KG1 (cell line): ENCODE measurements at regions not wholly inside any gene's neighbourhood (a gene's known extent, or its start where the extent isn't known, plus 50 kb on each side); places are given as distances from the start of the nearest gene placed in this dataset.

ENCODE experiments used
- DNase-seq: peaks from one replicate; lab custom pipeline; 2025; lab: John Stamatoyannopoulos, UW

DNA sequence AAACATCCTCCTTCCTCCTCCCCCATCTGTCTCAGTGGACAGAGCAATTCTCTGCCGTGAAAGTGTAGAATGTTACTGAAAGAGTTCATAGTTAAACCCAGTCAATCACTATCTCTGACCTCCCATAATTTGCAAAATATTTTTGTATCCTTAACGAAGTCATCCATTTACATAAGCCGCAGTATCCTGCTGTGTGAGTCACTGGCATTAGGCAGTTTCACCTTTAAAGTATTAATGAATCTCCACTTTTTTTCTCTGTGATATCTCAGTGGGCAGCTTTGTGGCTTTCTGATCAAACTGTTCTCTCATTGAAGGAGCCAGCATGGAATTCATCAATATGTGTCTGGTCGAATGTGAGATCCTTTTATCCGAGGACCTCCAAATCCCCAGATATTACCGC, 678.6 kb upstream of the TENM3 start:
- no peak for DNase-seq

DNA sequence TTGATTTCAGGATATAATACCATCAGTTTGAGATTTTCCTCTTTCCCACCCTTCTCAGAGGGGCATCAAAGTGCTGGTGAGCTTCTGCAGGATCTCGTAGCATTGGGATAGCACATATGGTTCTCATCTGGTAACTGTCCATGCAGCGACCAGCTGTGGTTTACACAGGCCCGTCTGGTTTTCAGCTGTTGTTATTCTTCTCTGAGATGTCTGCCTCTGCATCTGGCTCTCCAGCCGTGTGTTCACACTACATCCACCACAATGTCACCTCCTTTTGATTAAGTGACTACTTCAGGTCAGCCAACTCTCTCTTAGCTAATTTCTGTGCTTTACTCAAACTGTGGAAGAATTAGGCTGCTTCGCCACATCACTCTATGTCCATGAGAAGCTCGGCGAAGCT, 676.7 kb upstream of the TENM3 start:
- no peak for DNase-seq

DNA sequence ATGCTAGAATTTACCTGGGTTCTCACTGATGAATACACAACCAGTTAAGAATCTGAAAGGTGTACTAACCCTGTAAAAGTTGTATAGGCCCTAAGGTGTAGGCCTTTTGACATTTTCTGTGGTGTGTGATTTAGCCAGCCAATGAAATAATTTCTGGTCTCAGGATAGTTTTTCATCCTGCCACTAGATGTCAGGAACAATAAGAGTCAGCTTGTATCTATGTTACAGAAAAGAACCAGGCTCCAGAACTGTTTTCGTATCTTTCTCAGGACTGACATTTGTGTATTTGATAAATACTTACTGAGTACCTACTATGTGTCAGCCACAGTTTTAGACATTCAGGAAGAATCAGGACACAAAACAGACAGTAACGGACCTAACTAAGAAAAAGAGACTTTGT, 673.6 kb upstream of the TENM3 start:
- peak; percentile 3 for DNase-seq

DNA sequence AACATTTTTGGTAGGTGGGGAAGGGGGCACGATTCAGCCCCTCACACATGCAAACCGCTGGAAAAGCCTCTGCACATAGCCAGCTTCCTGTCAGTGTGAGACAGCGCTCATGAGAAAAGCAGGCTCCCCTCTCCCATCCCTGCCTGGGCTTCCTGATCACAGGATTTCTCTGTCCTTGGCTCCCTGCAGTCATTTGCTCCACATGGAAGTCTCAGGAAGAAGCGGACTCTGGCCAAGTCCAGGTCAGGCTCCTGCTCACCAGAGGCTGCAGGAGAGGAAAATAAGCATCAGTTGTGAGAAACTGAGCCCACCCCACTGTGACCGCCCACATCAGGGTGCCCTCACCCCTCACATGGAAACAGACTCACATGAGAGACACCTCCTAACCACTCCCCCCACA, 664.3 kb upstream of the TENM3 start:
- no peak for DNase-seq

DNA sequence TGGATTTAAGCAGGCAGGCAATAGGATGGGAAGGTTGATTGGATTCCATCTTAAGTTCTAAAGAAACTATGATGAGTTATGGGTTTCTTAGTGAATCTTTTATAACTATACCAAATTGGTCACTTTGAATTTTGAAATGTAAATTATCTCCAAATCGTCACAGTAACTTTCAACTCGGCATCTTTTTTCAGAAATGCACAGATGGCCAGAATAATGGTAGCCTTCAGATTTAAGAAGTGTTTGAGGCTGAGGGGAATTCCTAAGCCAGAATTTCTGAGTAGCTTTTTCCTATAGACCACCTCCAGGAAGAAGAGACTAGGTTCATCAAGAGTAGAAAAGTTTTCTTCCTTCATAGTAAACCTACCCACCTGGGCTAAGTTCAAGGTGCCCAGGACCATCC, 663.7 kb upstream of the TENM3 start:
- DNase-seq = no peak

DNA sequence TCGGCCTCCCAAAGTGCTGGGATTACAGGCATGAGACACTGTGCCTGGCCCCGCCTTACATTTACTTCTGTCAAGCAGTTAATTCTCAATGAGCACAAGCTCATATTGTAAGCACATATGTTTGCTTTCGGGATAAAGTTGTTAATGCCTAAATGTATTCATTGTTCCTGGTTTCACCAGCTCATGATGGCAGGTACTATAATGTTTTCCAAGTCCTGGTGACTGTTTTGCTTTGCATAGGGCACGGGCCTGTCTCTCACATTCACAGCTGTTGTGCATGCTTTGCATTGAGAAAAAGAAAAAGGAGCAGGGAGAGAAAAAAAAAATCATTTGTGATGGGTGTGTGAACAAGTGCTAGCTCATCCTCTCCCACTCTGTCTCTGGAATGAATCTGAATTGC, 661.2 kb upstream of the TENM3 start:
- DNase-seq = no peak

DNA sequence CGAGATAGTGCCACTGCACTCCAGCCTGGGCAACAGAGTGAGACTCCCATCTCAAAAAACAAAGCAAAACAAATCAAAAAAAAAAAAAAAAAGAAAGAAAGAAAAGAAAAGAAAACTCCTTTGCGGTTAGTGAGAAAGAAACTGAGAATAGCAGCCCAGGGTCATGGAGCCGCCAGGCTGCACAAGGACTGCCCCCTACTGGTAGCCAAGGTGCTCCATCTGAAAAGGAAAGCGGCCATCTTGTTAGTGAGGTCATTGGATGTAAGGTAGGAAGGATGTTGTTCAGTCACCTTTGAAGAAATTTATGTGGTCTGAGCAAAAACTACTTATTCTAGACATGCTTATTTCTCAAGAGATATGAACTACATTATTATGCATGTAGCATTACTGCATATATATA, 660.6 kb upstream of the TENM3 start:
- no peak for DNase-seq

DNA sequence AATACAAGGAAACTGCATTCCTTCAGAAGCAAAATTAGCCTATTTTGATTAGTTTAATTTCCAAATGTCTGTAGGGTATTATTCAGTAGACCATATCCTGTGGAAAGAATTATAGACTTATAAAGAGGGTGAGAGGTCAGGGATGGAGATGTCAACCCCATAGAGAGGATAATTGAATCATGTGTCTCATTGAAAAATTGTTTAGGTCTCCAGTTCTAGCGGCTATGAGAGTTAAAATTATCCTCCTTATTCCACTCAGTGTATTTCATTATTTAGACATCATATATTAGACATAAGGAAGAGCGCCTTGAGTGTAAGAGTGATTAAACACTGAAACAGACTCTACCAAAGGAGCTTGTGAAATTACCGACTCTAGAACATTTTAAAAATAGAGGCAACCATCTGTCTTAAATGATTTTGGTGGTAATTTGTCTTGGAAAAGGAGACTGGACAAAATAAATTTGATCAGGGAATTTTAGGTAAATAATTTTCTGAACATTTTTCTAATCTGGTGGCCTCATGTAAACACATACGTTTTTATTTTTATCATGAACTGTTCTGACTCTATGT, 654.4 kb upstream of the TENM3 start:
- DNase-seq = no peak

DNA sequence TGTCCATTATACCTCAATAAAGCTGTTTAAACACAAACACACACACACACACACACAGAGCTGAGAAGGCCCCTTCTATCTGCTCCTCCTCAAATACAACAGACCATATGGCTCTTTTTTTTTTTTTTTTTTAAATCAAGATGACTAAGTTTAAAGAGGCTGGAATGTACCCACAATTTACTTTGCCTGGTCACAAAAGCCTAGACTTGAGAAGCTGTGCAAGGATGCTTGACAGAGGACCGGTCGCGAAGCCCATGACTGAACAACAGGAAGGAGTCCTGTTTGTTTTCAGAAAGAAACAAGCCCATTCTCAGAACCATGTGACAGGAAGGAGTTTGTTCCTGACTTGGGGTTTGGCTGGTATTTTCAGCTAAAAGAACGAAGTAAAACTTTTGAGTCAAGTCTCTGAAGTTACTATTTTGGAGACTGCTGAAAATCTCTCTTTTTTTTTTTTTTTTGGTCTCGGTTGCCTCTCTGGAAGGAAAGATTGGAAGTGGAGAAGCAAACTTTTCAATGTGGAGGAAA, 650.9 kb upstream of the TENM3 start:
- no peak for DNase-seq

DNA sequence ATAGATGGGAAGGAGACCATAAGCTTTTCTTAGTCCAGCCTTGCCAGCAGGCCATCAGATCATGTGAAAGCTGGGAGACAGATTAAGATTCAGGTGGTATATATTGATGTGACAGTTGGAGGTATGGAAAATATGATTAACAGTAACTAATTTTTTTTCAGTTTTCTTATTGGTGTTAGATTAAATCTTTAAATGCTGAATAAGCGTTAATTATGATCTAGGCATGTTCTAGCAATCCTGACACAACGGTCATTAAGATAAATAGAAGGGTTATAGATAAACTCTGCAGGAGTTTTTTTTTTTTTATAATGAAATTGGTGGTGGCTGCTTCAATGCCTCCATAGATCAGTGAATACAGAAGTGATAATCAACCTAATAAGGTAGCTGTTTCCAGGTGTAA, 649.5 kb upstream of the TENM3 start:
- no peak for DNase-seq

DNA sequence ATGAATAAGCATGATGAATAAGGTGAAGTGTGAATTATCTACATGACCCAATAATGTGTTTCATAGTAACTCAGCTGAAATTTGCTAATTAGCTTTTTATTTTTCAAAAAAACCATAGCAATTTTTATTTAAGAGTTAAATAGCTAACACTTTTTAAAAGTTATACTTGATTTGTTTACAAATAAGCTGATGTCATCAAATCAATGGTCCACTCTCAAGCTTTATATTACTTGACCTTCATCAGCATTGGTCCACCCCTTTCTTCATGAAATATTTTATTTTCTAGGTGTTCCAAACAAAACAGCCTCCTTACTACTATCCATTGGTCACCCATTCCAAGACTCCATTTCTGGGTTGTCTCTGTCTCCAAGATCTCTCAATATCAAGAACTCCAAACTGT, 649.0 kb upstream of the TENM3 start:
- DNase-seq = no peak

DNA sequence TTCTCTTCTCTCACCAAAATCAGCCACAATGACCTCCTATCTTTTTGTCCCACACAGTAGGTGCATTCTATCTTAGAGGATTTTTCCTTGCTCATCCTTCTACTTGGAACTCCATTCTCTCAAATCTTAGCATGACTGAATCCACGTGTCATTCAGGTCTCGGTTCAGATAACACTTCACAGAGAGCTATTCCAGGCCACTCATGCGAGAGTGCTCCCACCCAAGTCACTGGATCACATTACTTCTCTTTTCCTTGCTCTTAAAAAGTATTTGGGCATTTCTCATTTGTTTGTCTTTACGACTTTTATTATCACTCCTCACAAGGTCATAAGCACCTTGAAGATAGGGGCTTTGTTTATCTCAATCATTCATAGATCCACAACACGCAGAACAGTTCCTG, 647.5 kb upstream of the TENM3 start:
- DNase-seq = no peak

DNA sequence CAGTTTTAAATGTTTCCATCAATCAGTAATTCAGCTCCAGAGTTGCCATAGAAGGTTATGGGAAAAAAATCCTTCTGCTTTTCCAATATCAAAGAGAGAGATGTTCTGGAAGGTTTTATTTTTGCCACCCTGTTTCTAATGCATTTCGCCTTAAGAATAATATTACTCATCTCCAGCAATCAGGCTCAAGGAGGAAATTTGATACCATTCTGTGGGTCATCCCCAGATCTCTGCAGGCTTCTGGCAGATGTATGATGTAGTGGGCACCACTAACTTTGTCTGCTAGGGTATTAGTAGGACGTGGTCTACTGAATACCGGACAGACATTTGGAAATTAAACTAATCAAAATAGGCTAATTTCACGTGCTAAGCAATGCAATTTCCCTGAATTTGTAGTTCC, 645.4 kb upstream of the TENM3 start:
- no peak for DNase-seq

DNA sequence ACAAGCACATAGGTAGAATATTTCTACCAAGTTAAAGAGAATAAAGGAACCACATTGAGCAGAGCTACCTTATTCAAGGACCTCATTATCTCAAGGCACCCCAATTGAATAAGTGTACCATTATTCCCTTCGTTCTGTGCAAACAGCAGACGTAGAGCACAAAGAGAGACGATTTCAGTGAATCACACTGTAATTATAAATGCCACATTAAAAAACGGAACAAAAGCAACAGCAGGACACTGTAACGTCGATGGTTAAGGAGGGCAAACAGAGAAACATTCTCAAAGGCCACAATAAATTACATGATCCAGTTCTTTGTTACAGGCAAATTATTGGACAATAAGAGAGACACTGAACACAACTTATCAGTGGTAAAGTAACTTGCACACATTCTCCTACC, 644.1 kb upstream of the TENM3 start:
- DNase-seq = no peak

DNA sequence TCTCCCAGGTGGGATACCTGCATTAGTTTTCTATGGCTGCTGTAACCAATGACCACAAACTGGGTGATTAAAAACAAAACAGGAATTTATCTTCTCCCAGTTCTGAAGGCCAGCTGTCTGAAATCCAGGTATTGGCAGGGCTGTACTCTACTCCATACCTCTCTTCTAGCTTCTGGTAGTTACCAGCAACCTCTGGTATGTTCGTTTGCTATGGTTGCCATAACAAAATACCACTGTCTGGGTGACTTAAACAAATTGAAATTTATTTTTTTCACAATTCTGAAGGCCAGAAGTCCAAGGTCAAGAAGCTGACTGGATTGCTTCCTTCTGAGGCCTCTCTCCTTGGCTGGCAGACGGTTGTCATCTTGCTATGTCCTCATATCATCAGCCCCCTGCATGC, 642.1 kb upstream of the TENM3 start:
- no peak for DNase-seq

DNA sequence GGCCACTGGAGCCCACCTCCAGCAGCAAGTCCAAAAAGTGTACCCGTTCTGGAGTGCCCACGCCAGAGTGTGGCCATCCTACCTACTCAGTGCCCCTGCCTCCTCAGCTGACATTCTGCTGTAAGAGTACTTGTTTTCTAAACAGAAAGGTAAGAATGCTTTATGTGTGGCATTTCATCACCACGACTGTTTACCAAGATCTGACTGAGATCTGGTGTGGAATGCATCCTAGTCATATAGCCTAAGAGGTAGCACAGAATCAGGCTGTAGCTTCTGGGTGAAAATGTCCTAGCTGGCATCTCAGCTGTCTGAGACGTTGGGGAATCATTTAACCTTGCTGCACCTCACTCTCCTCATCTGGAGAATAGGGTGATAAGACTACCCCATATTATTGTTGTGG, 638.7 kb upstream of the TENM3 start:
- no peak for DNase-seq

DNA sequence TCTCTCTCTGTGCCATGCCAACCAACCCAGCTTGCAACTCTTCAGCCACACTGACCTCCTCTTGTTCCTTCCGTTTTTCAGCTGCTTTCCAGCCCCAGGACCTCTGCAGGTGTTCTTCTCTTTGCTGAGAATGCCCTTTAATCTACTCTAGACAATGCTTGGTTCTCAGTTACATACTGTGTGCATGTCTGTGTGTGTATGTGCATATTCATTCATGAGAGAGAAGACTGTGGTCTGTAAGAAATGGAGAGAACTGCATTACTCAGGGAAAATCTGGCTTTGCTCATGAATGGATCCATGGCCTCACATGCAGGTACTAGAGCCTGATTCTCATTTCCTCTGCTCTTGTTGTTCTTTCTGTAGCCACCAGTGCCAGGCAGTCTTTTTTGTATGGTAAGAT, 636.9 kb upstream of the TENM3 start:
- DNase-seq = no peak

DNA sequence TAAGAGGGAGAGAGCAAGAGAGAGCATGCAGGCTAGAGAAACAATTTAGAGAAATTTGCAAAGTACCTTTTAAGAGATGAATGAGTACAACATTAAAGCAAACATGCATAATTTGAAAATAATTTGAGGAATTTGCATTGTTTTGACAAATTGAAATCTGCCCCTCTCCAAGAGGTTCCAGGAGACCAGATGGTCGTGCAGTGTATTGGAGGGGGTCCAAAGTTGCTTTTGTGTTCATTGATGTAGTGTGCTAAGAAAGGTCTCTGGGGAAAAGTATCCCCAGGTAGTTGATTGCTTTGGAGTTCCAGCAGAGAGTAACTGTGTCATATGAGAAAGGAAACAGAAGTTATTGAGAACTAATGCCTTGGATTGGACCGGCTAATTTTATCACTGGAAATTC, 635.0 kb upstream of the TENM3 start:
- no peak for DNase-seq

DNA sequence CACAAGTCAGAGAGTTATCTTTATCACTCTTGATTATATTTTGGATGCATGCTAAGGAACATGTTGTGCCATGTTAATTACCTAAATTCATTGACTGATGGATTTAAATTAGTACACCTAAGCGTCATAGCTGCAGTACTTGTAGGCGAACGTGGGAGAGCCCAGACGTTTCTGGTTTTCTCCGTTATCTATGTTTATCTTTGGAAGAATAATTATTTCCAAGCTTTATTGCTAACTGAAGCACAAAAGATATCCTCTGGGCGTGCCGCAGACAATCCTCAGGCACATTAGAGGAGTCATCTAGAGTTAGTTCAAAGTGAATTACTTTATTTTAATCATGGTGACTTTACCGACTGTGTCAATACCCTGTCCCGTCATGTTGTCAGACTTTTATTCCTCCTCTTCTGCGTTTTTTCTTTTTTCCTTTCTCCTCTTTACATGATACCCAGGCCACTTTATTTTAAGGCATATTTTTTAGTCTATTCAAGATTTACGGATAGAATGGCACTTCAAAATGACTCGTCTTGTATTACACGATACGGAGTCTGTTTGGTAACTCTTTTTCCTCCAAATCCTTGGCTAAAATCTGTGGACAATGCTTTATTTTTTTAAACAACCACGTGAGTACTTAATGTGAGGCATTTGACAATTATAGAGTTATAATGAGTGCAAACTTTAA, 632.0 kb upstream of the TENM3 start:
- DNase-seq = no peak

DNA sequence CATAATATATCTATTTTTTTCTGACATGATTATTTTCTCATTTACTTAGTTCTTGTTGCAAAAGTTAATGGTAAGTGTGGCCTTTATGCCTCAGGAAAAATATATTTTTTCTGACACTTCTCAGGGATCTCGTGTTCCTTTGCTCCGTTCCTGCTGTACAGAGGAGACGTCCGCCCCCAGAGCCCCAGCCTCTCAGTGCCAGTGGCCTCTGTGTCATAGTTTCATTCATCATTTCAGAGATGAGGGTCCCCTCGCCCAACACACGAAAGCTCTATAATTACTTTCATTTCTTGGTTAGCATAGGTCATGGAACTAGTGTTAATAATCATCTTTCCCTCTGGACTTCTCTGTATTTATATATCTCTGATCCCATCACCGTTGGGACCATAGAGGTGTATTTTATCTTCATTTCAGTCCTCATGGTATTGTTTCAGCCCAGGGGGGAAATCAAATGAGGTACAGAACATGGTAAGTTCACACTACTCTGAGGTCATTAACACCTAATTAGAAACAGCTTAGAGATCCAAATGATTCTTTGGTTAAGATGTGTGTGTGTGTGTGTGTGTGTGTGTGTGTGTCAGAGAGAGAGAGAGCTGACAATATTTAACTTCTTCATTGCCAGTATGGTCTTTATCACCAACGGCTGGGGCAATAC, 631.1 kb upstream of the TENM3 start:
- DNase-seq = no peak

DNA sequence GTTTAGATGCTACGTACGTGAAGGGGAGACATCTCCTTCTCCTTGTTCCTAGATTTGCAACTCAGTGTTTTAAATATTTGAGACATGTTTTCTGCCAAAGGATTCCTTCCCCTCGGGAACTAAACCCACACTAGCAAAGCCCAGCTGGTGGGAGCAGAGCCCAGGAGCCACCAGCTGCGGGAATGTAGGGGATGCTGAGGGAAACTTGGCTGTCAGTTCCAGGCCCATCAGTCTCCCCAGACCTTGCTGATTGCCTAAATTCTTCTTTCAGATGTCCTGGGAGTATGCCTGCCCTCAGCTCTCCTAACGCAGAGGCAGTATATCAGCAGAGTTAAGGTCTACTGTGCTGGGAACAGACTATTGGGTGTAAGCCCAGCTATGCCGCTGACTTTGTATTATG, 630.0 kb upstream of the TENM3 start:
- DNase-seq = no peak

DNA sequence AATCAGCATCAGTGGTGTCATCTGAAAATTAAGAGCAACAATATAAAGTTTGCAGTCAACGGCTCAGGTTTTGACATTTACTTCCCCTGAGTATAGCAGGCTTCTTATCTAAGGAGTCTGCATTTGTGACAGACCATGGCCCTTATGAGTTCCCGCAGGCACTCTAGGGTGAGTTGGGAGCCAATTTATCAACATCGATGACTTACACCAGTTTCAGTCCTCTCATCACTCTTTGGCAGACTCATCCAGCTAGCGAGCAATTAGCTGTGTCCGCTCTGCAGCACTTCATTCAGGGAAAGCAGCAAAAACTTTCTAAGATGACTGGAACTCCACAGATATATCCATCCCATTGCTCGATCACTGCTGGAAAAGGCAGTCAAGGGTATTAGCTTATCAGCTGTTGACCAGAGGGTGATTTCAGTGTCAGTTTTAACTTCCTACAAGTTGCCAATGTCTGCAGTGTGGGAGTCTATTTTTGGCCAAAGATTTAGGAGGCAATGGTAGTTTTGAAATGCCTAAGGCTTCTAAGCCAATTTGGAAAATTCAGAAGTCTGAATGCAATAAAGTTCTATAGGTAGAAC, 625.1 kb upstream of the TENM3 start:
- DNase-seq = no peak

DNA sequence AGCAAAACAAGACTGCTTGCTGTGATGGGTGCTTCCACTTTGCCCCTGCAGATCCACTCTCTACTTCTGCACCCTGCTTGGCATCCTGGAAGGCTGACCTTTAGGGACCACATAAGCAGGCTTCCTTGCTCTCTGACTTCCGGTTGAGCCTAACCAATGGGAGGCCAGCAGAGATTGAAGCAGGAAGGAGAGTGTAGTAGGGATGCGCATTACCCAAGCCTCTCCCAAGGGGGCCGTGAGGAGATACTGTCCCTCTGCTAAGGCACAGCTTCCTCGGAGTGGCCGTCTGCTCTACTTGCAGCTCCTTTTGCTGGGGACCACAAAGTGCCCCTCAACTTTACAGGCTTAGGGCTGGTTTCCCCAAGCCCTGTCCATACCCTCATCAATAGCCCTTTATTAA, 624.3 kb upstream of the TENM3 start:
- no peak for DNase-seq
